Breast epithelium (tissue), 4 donors: ENCODE measurements at regions not wholly inside any gene's neighbourhood (a gene's known extent, or its start where the extent isn't known, plus 50 kb on each side); places are given as distances from the start of the nearest gene placed in this dataset.

Source experiments
- DNase-seq, 2 donors: peaks; one replicate each; pipeline ENCODE4 v3.0.0-alpha.2; 2019; ENCODE audit warnings: low spot score in 2 of 2
- H3K27ac ChIP-seq, 2 donors: fragments of 200-600 bp; sonication (generic) in 1 of 2; one replicate each; pipeline ENCODE4 v1.5.1; 2016 to 2019; ENCODE audit warnings: mild to moderate bottlenecking in 1 of 2
- H3K27me3 ChIP-seq, 2 donors: fragments of 200-600 bp; sonication (generic) in 1 of 2; one replicate each; pipeline versions ENCODE4 v1.5.1 to v1.6.0; 2017 to 2019; ENCODE audit warnings: control low read depth in 1 of 2, mild to moderate bottlenecking in 1 of 2
- H3K36me3 ChIP-seq: fragments of 200-600 bp; one replicate; pipeline ENCODE4 v1.5.1; 2019
- H3K4me1 ChIP-seq, 2 donors: fragments of 200-600 bp; sonication (generic); one replicate each; pipeline ENCODE4 v1.5.1; 2016 to 2019; ENCODE audit warnings: control low read depth in 1 of 2
- H3K4me3 ChIP-seq, 3 donors: fragments of 200-600 bp; sonication (generic); 1 replicate in 2 of 3; 2 replicates in 1 of 3; pipeline ENCODE4 v1.5.1; 2016 to 2019; ENCODE audit warnings: mild to moderate bottlenecking in 3 of 3, moderate library complexity in 2 of 3
- H3K9me3 ChIP-seq, 2 donors: fragments of 200-600 bp; sonication (generic) in 1 of 2; one replicate each; pipeline ENCODE4 v1.5.1; 2016 to 2019; ENCODE audit warnings: control low read depth in 1 of 2
- POLR2A ChIP-seq: fragments of 450-650 bp; IDR thresholded peaks from one replicate; pipeline ENCODE4 v1.6.1; 2016; ENCODE audit warnings: antibody characterized with exemption, mild to moderate bottlenecking, moderate library complexity
- POLR2AphosphoS5 ChIP-seq, 3 donors: sonication (generic); formaldehyde crosslinking; IDR thresholded peaks; one replicate each; pipeline ENCODE4 v1.6.1; 2017; ENCODE audit warnings: antibody characterized with exemption in 3 of 3
- intact Hi-C: fragments of 100-400 bp; cut with DNase I; formaldehyde crosslinking; loops from one replicate; pipeline ENCODE4 v1.15.1; 2023; ENCODE audit warnings: low total_unique reads
- TF ChIP-seq, protein P1 (sequence below), 3 donors: fragments of 450-650 bp; IDR thresholded peaks; one replicate each; pipeline ENCODE4 v1.5.1; 2016 to 2017; ENCODE audit warnings: antibody characterized with exemption in 3 of 3, mild to moderate bottlenecking in 3 of 3, moderate library complexity in 3 of 3

DNA sequence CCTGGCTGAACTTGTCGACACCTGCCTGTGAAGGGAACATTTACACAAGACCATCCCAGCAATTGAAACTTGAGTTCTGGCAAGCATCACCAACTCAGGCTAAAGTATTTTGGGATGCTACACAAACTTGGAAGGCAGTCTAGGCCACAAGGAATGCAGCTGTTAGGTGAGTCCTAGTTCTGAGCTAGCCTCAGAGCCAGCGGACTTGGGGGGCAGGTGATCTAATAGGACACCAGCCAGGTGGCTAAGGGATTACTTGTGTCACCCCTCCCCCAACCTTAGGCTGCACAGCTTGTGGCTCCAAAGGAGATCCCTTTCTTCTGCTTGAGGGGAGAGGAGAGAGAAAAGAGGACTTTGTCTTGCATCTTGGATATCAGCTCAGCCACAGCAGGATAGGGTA is 62.3 kb upstream of the DKK2 start:
- Histone ChIP-seq H3K4me3 (no peak overlapping the region), H3K9me3 (no peaks in the 10 kb centered on the region), H3K27me3 (no peaks in the 10 kb centered on the region), H3K36me3 (no peaks in the 10 kb centered on the region), H3K4me1 (no peaks in the 10 kb centered on the region), H3K27ac (no peak overlapping the region)
- DNase-seq: no peak
- intact Hi-C loops: loop anchor here (5.0 kb wide), 1 partner anchor 81 kb away; no protein-coding TSS in a partner anchor
- TF ChIP-seq POLR2AphosphoS5 (IDR thresholded peaks at IDR 0.05) (no peak), POLR2A (no peak)
- TF ChIP-seq, protein P1, sequence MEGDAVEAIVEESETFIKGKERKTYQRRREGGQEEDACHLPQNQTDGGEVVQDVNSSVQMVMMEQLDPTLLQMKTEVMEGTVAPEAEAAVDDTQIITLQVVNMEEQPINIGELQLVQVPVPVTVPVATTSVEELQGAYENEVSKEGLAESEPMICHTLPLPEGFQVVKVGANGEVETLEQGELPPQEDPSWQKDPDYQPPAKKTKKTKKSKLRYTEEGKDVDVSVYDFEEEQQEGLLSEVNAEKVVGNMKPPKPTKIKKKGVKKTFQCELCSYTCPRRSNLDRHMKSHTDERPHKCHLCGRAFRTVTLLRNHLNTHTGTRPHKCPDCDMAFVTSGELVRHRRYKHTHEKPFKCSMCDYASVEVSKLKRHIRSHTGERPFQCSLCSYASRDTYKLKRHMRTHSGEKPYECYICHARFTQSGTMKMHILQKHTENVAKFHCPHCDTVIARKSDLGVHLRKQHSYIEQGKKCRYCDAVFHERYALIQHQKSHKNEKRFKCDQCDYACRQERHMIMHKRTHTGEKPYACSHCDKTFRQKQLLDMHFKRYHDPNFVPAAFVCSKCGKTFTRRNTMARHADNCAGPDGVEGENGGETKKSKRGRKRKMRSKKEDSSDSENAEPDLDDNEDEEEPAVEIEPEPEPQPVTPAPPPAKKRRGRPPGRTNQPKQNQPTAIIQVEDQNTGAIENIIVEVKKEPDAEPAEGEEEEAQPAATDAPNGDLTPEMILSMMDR (IDR thresholded peaks at IDR 0.05): no peak

DNA sequence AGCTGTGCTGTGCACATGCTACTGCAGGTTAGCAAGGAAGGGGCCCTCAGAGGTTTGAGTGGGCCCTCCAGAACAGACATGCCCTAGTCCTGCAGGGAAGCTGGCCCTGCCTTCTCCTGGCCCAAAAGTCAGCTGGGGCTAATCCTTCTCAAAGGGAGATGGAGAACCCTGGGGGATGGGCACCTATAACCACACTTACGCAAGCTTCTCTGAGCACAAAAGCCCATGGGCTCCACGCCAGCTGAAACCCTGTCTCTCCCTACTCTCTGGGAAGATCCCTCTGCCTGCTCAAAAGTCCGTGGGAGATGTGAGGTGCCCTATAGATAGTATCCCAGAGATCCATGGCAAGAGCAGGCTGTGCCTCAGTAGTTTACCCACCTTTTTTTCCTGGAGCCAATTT is 58.9 kb upstream of the DKK2 start:
- H3K4me3 ChIP-seq: no peak overlapping the region
- intact Hi-C loops: loop anchor here (5.0 kb wide), 1 partner anchor 78 kb away; no protein-coding TSS in a partner anchor
- no peaks in the 10 kb centered on the region for H3K4me1 ChIP-seq
- H3K9me3 ChIP-seq: no peaks in the 10 kb centered on the region
- H3K27ac ChIP-seq: no peak overlapping the region
- TF ChIP-seq, protein P1 (IDR thresholded peaks at IDR 0.05): no peak
- no peak for TF ChIP-seq POLR2AphosphoS5 (IDR thresholded peaks at IDR 0.05)
- no peak for TF ChIP-seq POLR2A
- no peaks in the 10 kb centered on the region for H3K36me3 ChIP-seq
- H3K27me3 ChIP-seq: no peaks in the 10 kb centered on the region
- DNase-seq: no peak

DNA sequence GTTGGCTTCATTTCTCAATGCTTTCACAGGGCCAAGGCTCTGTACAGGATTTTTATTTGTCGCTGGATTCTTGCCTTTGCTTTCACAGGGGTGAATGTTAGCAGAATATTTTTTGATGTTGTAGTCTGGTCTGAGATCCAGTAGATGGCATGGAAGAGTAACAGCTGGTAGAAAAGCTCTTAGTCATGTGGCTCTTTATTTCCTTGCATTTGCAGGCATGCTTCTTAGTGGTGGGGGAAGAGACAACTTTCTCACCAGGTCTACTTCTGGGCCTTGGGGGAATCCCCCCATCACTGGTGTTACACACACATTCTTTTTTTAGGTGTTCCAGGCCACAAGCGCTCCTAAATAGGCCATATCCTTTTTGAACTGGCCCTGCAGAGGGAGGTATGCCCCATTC is 58.2 kb upstream of the DKK2 start:
- no peak overlapping the region for H3K4me3 ChIP-seq
- no peaks in the 10 kb centered on the region for H3K36me3 ChIP-seq
- no peaks in the 10 kb centered on the region for H3K27me3 ChIP-seq
- no peaks in the 10 kb centered on the region for H3K4me1 ChIP-seq
- no peaks in the 10 kb centered on the region for H3K9me3 ChIP-seq
- no peak overlapping the region for H3K27ac ChIP-seq
- DNase-seq: no peak
- TF ChIP-seq POLR2AphosphoS5 (IDR thresholded peaks at IDR 0.05) (no peak), POLR2A (no peak)
- TF ChIP-seq, protein P1 (IDR thresholded peaks at IDR 0.05): no peak
- intact Hi-C loops: no loop called here
